CD14-positive monocyte (primary cell): ENCODE measurements at regions not wholly inside any gene's neighbourhood (a gene's known extent, or its start where the extent isn't known, plus 50 kb on each side); places are given as distances from the start of the nearest gene placed in this dataset.
A peak's percentile ranks its signal among the peaks of the same experiment; 100 is the strongest.

Source experiments
- DNase-seq, 3 donors: peaks; one replicate each; pipeline ENCODE4 v3.0.0-alpha.2; 2011 to 2022
- H2AFZ ChIP-seq: 2 replicates; pipeline ENCODE4 v1.6.0; 2012; ENCODE audit warnings: mild to moderate bottlenecking, low read depth, low read length, inconsistent platforms; ENCODE audit not compliant: insufficient read depth, poor library complexity, severe bottlenecking
- H3K27ac ChIP-seq, 2 donors: 1 replicate in 1 of 2; 2 replicates in 1 of 2; pipeline ENCODE4 v1.5.1; 2012 to 2013; ENCODE audit warnings: low read length in 2 of 2, control low read depth in 1 of 2, inconsistent platforms in 1 of 2, low read depth in 1 of 2, mild to moderate bottlenecking in 1 of 2
- H3K27me3 ChIP-seq, 2 donors: one replicate each; pipeline versions ENCODE4 v1.6.0 to v1.6.1; 2011 to 2013; ENCODE audit warnings: low read length in 2 of 2; ENCODE audit not compliant: control insufficient read depth in 2 of 2, insufficient read depth in 2 of 2
- H3K36me3 ChIP-seq, 2 donors: replicated peaks in 1 of 2; 1 replicate in 1 of 2; 2 replicates in 1 of 2; pipeline versions ENCODE4 v1.5.1 to v1.6.1; 2012 to 2013; ENCODE audit warnings: low read length in 2 of 2, control low read depth in 1 of 2, inconsistent platforms in 1 of 2, mild to moderate bottlenecking in 1 of 2; ENCODE audit not compliant: insufficient read depth in 2 of 2, control insufficient read depth in 1 of 2
- H3K4me1 ChIP-seq, 2 donors: 1 replicate in 1 of 2; 2 replicates in 1 of 2; pipeline versions ENCODE4 v1.5.1 to v1.6.1; 2012 to 2013; ENCODE audit warnings: low read length in 2 of 2, control low read depth in 1 of 2, inconsistent platforms in 1 of 2, mild to moderate bottlenecking in 1 of 2, moderate library complexity in 1 of 2; ENCODE audit not compliant: insufficient read depth in 2 of 2, control insufficient read depth in 1 of 2
- H3K4me2 ChIP-seq: replicated peaks from 2 replicates; pipeline ENCODE3; 2012; ENCODE audit warnings: low read length, moderate library complexity, mild to moderate bottlenecking; ENCODE audit not compliant: poor library complexity, severe bottlenecking; ENCODE audit errors: extremely low read depth
- H3K4me3 ChIP-seq, 3 experiments: fragments of 200-600 bp in 1 of 3; sonication (generic) in 1 of 3; replicated peaks in 1 of 3; 1 replicate in 2 of 3; 2 replicates in 1 of 3; pipeline ENCODE4 v1.5.1; 2011 to 2013; ENCODE audit warnings: low read length in 3 of 3, mild to moderate bottlenecking in 3 of 3, control low read depth in 2 of 3, low read depth in 2 of 3, inconsistent platforms in 1 of 3, moderate library complexity in 1 of 3
- H3K79me2 ChIP-seq: 2 replicates; pipeline ENCODE4 v1.6.0; 2012; ENCODE audit warnings: mild to moderate bottlenecking, control low read depth, inconsistent platforms, low read length, moderate library complexity; ENCODE audit not compliant: insufficient read depth
- H3K9ac ChIP-seq: 2 replicates; pipeline ENCODE4 v1.6.0; 2017; ENCODE audit warnings: low read length, mild to moderate bottlenecking; ENCODE audit not compliant: insufficient read depth, poor library complexity, severe bottlenecking
- H3K9me3 ChIP-seq, 2 donors: replicated peaks in 1 of 2; 1 replicate in 1 of 2; 2 replicates in 1 of 2; pipeline versions ENCODE4 v1.5.1 to v1.6.1; 2012 to 2013; ENCODE audit warnings: low read length in 2 of 2, control low read depth in 1 of 2; ENCODE audit not compliant: control insufficient read depth in 1 of 2, insufficient read depth in 1 of 2
- H4K20me1 ChIP-seq: 2 replicates; pipeline ENCODE4 v1.6.0; 2012; ENCODE audit warnings: mild to moderate bottlenecking, low read length, control low read depth, moderate library complexity; ENCODE audit not compliant: insufficient read depth
- H3K27ac Mint-ChIP-seq, 7 donors: one replicate each; pipeline ENCODE4 v1.8.0; 2020; ENCODE audit warnings: mild to moderate bottlenecking in 7 of 7, mixed read lengths in 7 of 7, moderate library complexity in 6 of 7, inconsistent platforms in 2 of 7
- H3K27me3 Mint-ChIP-seq, 3 donors: one replicate each; pipeline ENCODE4 v1.8.0; 2021 to 2022; ENCODE audit warnings: low read depth in 3 of 3, mild to moderate bottlenecking in 3 of 3, mixed read lengths in 3 of 3, moderate library complexity in 3 of 3, inconsistent platforms in 1 of 3
- H3K36me3 Mint-ChIP-seq, 2 donors: one replicate each; pipeline ENCODE4 v1.8.0; 2020; ENCODE audit warnings: mixed read lengths in 2 of 2, inconsistent platforms in 1 of 2, mild to moderate bottlenecking in 1 of 2
- H3K4me1 Mint-ChIP-seq: one replicate; pipeline ENCODE4 v1.8.0; 2020; ENCODE audit warnings: mild to moderate bottlenecking, mixed read lengths
- H3K4me3 Mint-ChIP-seq, 2 donors: one replicate each; pipeline ENCODE4 v1.8.0; 2020; ENCODE audit warnings: mild to moderate bottlenecking in 2 of 2, mixed read lengths in 2 of 2, moderate library complexity in 1 of 2
- H3K9me3 Mint-ChIP-seq, 7 donors: one replicate each; pipeline ENCODE4 v1.8.0; 2020 to 2022; ENCODE audit warnings: mixed read lengths in 7 of 7, mild to moderate bottlenecking in 6 of 7, moderate library complexity in 6 of 7, inconsistent platforms in 2 of 7
- CTCF ChIP-seq: fragments of 200-600 bp; IDR thresholded peaks from one replicate; pipeline ENCODE4 v1.8.0; 2022; ENCODE audit warnings: antibody characterized with exemption, mild to moderate bottlenecking
- WGBS: methylation state at CpG from one replicate; pipeline ENCODE4 v1.1.5; 2013; ENCODE audit warnings: missing lambda C conversion rate; ENCODE audit not compliant: insufficient coverage; 5-methylcytosine and 5-hydroxymethylcytosine counted together
- intact Hi-C, 2 donors: fragments of 100-400 bp; cut with micrococcal nuclease; formaldehyde crosslinking; loops; one replicate each; pipeline versions ENCODE4 v1.15.0 to v1.15.1; 2023

DNA sequence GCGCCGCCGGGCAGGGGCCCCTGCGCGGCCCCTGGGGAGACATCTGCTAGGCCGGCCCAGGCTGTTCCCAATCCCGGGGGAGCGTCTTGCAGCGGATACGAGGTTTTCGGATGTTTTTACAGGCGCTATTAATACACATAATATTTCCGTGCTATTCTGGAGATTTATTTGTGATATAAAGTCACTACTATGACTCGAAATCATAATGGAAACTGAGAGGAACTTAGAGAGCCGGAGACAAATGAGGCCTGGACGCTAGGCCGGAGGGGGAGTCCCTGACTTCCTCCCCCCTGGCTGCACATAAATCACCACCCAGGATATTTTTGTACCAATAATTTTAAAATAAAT lies 91.7 kb upstream of the ANO1 start:
- Mint-ChIP-seq H3K9me3 (peaks cover 0 to 9% (median 0%) of the 10 kb centered on the region in 7 donors), H3K27me3 (peaks cover 54 to 74% (median 69%) of the 10 kb centered on the region in 3 donors), H3K4me3 (peak overlapping the region in 1 of 2 donors; percentile 73), H3K36me3 (no peaks in the 10 kb centered on the region), H3K27ac (no peak overlapping the region), H3K4me1 (no peaks in the 10 kb centered on the region)
- no peak for TF ChIP-seq CTCF
- Histone ChIP-seq H3K9ac (no peak overlapping the region), H2AFZ (no peak overlapping the region), H4K20me1 (no peaks in the 10 kb centered on the region), H3K4me3 (no peak overlapping the region), H3K4me1 (no peaks in the 10 kb centered on the region), H3K4me2 (no peak overlapping the region), H3K27me3 (peaks cover 29 to 57% of the 10 kb centered on the region in 2 donors), H3K9me3 (peaks cover 0 to 15% of the 10 kb centered on the region in 2 donors), H3K36me3 (no peaks in the 10 kb centered on the region), H3K27ac (no peak overlapping the region), H3K79me2 (no peaks in the 10 kb centered on the region)
- DNase-seq, result no peak
- WGBS, result 6% methylated on average over 6 of the region's 17 CpGs
- intact Hi-C loops, result no loop called here

GRCh38 chr11:69986830-69987229 lies 91.3 kb upstream of the ANO1 start:
- no peak overlapping the region for H3K4me2 ChIP-seq
- 77% methylated on average over 7 of the region's 9 CpGs for WGBS
- no peaks in the 10 kb centered on the region for H4K20me1 ChIP-seq
- Mint-ChIP-seq H3K36me3 (no peaks in the 10 kb centered on the region), H3K27me3 (peaks cover 54 to 73% (median 69%) of the 10 kb centered on the region in 3 donors), H3K9me3 (peaks cover 0 to 9% (median 0%) of the 10 kb centered on the region in 7 donors), H3K27ac (no peak overlapping the region), H3K4me1 (no peaks in the 10 kb centered on the region), H3K4me3 (peak overlapping the region in 1 of 2 donors; percentile 75)
- TF ChIP-seq CTCF, result no peak
- intact Hi-C loops, result no loop called here
- H3K27me3 ChIP-seq, result peaks cover 29 to 57% of the 10 kb centered on the region in 2 donors
- H3K9me3 ChIP-seq, result peaks cover 0 to 15% of the 10 kb centered on the region in 2 donors
- H3K4me3 ChIP-seq, result no peak overlapping the region
- no peak overlapping the region for H2AFZ ChIP-seq
- H3K79me2 ChIP-seq, result no peaks in the 10 kb centered on the region
- DNase-seq, result no peak
- no peaks in the 10 kb centered on the region for H3K36me3 ChIP-seq
- H3K9ac ChIP-seq, result no peak overlapping the region
- H3K4me1 ChIP-seq, result no peaks in the 10 kb centered on the region
- no peak overlapping the region for H3K27ac ChIP-seq
